Activated CD8-positive, alpha-beta memory T cell treated with anti-CD3 and anti-CD28 coated beads for 24 hours (primary cell): ENCODE measurements at regions not wholly inside any gene's neighbourhood (a gene's known extent, or its start where the extent isn't known, plus 50 kb on each side); places are given as distances from the start of the nearest gene placed in this dataset.

ENCODE experiments used
- DNase-seq: peaks from one replicate; pipeline ENCODE4 v3.0.0-alpha.2; 2020

DNA sequence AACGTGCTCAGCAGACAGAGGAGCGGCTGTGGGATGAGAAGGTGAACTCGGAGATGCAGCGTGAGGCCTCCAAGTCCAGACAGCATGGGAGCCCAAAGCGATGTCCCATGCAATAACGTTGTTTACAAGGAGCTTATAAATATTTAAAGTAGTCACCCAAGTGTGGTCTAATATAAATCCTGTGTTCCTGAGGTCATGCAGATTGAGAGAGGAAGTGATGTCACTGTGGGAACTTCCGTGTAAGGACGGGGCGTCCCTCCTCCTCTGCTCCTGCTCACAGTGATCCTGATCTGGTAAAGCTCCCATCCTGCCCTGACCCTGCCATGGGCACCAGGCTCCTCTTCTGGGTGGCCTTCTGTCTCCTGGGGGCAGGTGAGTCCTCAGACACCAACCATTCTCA, 94.7 kb upstream of the PRSS58 start:
- DNase-seq, result no peak

DNA sequence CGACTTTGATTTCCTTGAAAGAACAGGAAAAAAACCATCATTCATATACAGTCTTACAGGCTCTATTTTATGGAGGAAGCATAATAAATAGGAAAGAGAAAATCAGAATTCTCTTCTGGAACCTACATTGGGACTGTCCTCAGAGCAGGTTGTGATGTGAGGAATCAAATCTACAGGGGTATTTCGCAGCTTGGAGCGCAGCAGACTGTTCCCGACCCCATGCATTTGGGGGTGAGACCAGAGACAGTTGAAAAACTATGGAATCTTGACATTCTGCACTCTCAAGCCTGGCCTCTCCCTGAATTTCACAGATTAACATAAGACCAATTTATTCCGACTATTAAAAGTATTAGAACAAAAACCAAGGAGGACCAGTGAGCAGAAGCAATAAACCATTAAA, 93.3 kb upstream of the PRSS58 start:
- DNase-seq, result no peak

DNA sequence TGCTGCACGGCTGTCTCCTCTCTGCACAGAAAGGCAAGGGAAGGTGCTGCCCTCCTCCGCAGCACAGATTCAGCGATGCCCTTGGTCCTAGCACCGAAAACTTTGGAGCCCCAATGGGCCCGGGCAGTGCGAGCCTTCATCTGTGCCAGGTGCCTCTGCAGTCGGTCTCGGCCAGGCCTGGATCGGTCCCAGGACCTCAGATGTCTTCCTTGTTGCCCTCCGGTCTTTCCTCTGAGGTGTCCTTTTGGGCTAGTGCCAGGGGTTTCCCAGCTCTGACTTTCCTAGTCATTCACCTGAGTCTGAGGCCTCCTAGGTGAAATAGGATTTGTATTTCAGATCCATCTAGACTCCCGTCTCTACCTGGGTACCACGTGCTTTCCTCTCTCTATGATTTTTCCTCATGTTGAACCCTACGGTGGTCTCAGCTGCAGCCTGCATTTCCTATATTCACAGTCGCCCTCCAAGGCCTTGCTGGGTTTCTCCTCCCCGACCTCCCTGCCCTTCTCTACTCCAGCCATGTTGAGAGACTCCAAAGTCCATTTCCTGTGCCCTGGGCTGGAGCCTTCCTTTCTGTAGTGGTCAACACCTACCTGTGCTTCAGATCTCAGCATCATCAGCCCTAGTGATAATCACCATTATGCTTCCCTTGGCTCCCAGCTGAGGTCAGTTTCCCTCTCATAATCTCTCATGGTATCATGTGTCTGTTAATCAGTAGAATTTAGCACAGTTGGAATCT, 92.0 kb upstream of the PRSS58 start:
- no peak for DNase-seq

DNA sequence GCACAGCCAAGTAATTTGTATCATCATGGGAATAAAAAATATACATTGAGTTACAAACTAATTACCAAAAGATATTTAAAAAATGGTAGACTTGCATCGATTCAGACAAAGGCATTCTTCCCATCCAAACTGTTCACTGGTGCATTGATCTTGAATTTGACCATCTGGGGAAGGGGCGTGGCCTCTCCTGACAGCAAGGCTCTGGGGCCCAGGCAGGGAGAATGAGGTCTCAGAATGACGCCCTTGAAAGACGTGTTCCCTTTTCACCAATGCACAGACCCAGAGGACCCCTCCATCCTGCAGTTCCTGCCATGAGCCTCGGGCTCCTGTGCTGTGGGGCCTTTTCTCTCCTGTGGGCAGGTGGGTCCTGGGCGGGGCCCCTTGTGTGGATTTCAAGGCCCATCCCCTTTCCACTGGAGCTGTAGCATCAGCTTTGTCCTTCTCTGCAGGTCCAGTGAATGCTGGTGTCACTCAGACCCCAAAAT, 91.1 kb upstream of the PRSS58 start:
- DNase-seq, result no peak

DNA sequence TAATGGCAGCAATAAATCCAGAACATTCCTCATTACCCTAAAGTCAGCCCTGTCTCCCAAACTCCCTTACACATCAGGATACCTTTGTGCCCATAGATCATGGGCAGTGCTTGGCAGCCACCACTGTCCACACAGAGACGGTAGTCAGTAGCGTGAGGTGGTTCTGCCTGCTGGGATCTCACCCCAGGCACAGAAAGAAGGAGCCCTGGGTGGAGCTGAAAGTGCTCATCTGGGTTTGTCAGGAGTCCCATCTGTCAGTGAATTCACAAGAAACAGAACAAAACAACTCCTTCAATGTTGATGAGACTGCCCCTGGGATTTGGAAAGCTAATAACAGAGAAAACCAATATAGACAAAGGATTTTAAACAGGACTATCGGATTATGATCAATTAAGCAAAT, 90.2 kb upstream of the PRSS58 start:
- DNase-seq, result no peak

DNA sequence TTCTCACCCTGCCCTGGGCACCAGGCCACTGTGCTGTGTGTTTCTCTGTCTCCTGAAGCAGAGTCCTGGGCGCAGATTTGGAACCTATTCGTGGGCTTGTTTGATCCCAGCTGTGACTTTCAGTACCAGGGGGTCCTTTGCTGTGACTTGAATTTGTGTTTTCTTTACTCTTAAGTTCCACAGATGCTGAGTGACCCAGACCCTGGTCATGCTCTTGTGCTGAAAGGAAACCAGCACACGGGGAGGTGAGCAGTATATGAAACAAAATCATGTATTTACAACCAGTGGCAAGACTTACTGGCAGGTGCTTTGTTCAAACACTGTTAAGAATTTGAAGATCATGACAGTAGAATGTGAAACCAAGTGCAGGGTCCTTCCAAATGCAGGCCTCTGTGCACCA, 89.2 kb upstream of the PRSS58 start:
- DNase-seq, result no peak

DNA sequence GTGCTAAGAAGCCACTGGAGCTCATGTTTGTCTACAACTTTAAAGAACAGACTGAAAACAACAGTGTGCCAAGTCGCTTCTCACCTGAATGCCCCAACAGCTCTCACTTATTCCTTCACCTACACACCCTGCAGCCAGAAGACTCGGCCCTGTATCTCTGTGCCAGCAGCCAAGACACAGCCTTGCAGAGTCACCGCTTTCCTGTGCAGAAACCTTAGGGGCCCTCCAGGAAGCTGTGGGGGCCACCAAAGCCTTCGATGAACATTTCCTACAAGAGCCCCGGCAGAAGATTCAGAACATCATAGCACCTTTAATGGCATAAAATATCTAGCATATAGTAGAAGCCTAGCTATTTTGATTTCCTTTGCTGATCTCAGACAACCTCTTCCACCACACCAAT, 88.0 kb upstream of the PRSS58 start:
- DNase-seq, result no peak

DNA sequence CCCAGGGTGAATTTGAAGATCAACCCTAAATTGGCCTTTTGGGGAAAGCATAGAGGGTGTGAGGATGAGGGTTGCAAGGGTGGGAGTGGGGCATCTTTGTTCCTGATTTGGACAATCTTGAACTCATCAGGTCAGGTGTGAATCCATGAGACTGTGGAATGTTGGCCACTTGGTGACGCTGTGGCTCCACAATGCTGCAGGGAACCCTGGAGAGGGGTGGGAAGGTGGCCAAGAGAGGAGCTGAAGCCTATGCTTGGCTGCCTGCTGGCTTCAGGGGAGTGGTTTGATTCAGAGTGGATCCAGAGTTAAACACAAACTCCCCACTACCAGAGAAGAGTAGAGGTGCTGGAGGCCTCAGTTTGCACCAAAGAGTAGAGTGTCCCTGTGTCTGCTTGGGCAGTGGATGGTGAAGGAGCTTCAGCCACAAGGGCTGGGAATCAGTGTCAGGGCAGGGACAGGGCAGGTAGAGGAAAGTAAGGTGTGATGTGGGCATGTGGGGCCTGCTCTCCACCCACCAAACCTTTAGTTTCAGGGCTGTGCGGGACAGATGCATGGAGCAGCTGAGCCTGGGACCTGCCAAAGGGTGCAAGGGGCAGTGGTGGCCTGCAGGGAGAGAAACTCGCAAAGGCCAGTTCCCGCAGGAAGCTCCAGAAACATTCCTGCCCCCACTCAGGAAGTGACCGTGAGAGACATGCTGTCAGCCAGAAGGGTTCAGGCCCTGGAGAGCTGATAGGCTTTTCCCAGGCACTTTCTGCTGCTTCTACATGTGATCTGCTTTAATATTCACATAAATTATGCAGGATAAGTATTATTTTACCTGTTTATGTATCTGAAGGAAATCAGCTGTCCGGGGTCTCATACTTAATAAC, 81.0 kb upstream of the PRSS58 start:
- DNase-seq, result no peak

DNA sequence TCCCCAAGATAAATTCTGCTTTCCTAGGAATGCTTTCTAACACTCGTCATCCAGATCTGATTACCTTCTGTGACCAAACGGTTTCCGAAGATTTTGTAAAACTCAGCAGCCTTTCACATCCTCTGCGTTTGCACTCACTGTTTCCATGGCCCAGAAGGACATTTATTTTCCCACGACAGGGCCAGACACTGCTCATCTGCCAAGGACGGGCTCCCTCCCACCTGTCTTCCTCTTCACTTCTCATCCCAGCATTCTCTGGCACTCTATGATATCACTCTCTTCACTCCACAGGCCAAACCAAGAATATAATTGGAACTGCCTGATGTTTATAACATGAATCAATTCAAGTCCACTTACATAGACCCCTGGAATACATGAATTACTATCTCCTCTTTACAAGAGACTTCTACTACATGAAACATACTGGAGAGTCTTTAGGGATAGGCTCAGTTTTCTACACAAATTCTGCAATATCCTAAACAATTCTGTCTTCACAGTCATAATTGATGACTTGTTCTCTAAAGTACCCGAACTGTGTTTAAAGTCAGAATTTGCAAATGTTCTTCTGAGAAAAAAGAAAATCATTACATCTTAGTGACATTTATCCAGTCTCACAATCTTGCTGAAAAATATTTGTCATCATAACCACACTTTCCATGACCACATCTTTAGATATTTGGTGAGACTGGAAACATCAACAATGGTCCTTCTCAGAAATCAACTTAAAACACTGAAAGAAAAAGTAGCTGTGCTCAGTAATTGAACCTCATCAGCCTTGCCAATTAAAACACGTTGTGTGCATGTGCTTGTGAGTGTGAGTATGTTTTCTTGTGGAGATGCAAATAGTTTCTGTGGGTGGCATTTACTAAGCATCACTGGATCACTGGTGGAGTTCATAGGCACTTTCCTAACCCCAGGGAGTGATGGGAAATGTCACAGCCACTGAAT, 79.5 kb upstream of the PRSS58 start:
- DNase-seq, result no peak

DNA sequence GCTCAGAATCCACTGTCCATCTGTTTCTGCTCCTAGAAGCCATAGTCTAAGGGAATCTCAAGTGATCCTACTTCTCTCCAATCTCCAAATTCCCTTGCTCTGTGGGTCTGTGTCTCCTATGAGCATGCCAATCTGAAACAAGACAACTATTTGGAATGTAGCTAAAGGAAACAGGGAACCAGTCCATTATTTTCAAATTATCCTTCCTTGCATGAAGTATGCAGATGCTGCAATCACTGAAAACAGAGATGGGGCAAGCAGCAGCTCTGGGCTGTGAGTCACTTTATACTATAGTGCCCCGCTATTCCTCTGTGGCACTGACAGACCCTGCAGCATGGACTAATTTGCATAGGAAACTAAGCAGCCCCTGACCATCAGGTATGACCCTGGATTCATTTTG, 76.9 kb upstream of the PRSS58 start:
- no peak for DNase-seq

DNA sequence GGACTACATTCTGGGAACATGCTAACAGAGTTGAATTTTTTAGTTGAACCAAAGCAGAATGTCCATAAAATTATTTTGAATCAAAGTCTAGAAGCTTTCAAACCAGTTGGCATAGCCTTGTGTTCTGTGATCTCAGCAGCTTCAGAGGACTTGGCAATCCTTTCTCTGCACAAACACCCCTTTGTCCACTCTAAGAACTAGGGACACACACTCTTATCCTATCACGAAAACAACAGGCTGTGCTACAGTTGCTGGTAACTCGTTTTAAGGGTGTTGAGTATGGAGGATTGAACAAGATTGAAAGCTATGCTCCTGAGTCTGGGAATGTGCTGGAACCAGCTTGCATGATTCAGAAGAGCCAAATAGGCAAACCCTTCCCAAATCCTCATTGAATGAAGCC, 76.4 kb upstream of the PRSS58 start:
- no peak for DNase-seq

DNA sequence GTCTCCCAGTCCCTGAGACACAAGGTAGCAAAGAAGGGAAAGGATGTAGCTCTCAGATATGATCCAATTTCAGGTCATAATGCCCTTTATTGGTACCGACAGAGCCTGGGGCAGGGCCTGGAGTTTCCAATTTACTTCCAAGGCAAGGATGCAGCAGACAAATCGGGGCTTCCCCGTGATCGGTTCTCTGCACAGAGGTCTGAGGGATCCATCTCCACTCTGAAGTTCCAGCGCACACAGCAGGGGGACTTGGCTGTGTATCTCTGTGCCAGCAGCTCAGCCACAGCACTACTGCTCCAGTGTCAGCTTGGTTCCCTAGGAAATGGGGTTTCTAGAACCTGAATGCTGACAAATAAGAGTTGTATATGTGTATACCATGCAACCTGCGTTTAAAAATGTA, 74.6 kb upstream of the PRSS58 start:
- DNase-seq, result no peak

DNA sequence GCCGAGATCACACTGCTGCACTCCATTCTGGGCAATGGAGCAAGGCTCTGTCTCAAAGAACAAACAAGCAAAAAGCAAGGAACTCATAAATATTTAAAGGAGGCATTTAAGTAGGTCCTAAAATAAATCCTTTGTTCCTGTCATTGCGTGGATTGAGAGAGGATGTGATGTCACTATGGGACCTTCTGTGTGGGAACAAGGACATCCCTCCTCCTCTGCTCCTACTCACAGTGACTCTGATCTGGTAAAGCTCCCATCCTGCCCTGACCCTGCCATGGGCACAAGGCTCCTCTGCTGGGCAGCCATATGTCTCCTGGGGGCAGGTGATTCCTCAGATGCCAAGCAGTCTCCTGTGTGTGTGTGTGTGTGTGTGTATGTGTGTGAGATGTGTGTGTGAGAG, 74.1 kb upstream of the PRSS58 start:
- DNase-seq, result no peak

DNA sequence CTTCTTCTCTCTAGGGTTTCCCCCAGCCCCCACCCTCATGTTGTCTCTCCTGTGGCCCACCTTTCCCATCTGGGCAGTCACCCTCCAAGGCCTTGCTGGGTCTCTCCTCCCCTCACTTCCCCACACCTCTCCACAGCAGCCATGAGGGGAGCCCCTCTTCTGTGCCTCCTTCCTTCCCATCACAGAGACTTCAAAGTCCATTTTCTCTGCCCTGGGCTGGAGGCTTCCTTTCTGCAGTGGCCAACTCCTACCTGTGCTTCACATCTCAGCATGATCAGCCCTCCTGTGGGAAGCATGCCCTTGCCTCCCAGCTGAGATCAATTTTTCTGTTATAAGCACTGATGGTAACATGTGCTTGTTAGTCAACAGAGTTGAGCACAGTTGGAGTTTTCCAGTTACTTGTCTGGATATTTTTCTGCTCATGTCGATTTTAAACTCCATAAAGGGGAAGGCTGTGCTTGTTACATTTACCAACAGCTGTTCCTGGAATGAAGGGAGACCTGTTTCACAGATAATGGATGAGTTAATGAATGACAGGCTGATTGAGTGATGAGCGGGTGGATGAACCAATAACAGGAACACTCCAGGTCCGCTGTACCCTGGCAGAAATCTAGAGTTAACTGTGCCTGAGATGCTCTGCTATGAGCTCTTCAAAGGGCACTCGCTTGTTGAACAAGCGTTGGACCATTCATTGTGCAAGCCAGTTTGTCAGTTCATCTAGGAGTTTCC, 71.4 kb upstream of the PRSS58 start:
- no peak for DNase-seq

DNA sequence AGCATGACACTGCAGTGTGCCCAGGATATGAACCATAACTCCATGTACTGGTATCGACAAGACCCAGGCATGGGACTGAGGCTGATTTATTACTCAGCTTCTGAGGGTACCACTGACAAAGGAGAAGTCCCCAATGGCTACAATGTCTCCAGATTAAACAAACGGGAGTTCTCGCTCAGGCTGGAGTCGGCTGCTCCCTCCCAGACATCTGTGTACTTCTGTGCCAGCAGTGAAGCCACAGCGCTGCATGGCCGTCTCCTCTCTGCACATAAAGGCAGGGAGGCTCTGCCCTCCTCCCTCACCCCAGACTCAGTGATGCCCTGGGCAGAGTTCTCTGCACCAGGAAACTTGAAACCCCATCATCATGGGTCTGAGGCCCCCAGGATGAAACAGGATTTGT, 70.7 kb upstream of the PRSS58 start:
- no peak for DNase-seq

DNA sequence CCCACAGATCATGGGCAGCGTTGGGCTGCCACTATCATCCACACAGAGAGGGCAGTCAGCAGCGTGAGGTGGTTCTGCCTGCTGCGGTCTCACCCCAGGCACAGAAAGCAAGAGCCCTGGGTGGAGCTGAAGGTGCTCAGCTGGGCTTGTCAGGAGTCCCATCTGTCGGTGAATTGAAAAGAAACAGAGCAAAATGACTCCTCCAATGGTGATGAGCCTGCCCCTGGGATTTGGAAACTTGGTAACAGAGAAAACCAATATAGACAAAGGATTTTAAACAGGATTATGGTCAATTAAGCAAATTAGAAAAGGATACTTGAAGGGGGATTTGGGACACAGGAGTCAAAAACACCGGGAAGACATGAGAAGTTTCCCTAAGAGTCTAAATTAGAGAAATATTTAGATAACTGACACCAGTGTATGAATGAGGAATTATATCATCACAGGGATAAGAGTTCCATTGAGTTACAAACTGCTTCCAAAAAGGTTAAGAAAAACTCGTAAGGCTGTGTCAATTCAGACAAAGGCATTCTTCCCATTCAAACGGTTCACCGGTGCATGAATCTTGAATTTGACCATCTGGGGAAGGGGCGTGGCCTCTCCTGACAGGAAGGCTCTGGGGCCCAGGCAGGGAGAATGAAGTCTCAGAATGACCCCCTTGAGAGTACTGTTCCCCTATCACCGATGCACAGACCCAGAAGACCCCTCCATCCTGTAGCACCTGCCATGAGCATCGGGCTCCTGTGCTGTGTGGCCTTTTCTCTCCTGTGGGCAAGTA, 70.0 kb upstream of the PRSS58 start:
- no peak for DNase-seq

DNA sequence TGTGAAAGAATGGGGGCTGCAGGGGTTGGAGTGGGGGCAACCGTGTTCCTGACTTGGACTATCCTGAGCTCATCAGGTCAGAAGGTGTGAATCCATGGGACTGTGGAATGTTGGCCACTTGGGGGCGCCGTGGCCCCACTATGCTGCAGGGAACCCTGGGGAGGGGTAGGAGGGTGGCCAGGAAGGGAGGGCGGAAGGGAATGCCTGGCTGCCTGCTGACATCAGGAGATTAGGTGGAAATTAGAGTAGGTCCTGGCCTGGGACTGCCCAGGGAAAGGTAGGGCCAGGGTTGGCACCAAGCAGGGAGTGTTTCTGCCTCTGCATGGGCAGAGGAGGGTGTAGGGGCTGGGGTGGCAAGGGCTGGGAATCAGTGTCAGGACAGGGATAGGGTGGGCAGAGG, 65.8 kb upstream of the PRSS58 start:
- DNase-seq, result peak; percentile 75

DNA sequence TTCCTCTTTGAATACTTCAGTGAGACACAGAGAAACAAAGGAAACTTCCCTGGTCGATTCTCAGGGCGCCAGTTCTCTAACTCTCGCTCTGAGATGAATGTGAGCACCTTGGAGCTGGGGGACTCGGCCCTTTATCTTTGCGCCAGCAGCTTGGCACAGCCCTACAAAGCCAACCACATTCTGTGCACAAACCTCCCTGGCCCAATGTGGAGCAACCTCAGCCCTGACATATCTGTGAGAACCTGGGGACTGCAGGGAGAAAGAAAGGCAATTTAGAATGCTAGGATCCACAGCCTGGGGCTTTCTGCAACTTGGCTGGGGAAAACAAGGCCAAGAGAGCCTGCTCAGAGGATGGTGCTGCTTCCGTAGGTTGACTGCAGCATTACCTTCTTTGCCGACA, 63.5 kb upstream of the PRSS58 start:
- no peak for DNase-seq

DNA sequence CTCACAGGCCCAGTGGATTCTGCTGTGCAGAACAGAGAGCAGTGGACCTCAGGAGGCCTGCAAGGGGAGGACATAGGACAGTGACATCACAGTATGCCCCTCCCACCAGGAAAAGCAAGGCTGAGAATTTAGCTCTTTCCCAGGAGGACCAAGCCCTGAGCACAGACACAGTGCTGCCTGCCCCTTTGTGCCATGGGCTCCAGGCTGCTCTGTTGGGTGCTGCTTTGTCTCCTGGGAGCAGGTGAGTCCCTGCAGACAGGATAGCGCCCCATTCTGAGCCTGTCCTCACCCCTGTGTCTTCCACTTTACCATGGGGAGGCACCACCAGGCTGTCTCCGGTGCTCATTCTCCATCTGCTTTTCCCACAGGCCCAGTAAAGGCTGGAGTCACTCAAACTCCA, 63.0 kb upstream of the PRSS58 start:
- DNase-seq, result no peak

DNA sequence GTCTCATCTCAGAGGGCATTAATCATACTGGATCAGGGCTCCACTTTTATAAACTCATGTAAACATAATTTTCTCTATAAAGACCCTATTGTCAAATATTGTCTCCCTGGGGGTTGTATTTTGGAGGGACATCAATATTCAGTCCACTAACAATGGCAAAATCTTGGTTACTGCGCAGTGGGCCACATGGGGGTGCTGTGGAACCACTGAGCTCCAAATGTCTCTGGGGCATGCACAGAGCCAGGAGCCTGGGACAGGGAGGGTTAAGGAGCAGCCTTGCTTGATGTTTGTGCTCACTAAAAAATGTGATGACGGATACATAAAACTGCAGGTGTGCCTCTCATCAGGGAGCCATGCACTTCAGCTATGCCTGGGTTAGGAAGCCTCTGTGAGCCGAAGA, 62.1 kb upstream of the PRSS58 start:
- DNase-seq, result no peak

DNA sequence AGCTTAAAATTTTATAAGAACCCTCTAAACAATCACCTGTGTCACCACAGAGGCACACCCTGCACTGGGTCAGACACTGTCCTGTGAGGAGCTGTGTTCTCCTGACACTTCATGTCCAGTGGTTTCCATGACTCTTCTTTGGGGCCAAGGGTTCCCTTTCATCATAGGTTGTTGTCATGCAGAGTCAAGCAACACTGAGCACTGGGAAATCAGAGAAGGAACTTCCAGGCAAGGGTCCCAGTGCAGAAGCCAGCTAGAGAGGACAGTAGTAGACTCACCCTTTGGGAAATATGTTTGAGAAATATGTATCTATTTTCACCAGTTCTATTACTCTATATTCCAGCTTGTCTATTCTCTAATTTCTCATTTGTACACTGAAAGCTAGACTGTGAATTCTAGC, 56.4 kb upstream of the PRSS58 start:
- DNase-seq, result no peak

DNA sequence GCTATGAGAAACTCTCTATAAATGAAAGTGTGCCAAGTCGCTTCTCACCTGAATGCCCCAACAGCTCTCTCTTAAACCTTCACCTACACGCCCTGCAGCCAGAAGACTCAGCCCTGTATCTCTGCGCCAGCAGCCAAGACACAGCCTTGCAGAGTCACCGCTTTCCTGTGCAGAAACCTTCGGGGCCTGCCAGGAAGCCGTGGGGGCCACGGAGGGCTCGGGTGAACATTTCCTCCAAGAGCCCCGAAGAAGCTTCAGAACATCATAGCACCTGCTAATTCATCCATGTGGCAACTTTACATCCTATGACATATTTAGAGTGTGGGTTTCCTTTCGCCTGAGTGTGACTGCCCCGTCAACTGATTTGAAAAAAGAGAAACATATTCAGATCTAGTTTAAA, 55.7 kb upstream of the PRSS58 start:
- DNase-seq, result peak; percentile 60
